K562 (cell line): ENCODE measurements at regions not wholly inside any gene's neighbourhood (a gene's known extent, or its start where the extent isn't known, plus 50 kb on each side); places are given as distances from the start of the nearest gene placed in this dataset.

ENCODE experiments used
- ATAC-seq: fragments of 200-7000 bp; cut with Tn5 transposase; 3 replicates; pipeline ENCODE4 v1.9.1; 2020; ENCODE audit warnings: moderate library complexity
- BruUV-seq: library from RNA; stranded (reverse); fragments of 400-500 nt; replicated peaks from 2 replicates; lab custom pipeline; 2021; lab: Mats Ljungman, UMichigan
- CTCF ChIA-PET: fragments of 300-600 bp; formaldehyde crosslinking; extraction: SDS; loops from one replicate; lab custom pipeline; 2021; ENCODE audit warnings: low intra/inter-chr PET ratio; lab: Yijun Ruan, JAX
- POLR2A ChIA-PET: fragments of 300-600, 350-650 bp; sonication (Branson Sonifier 250); formaldehyde crosslinking; extraction: SDS; loops from one replicate; lab custom pipeline; 2021; ENCODE audit warnings: antibody characterized with exemption, inconsistent platforms; lab: Yijun Ruan, JAX
- DNase-seq, 4 experiments: peaks; one replicate each; pipeline versions ENCODE4 v3.0.0 to v3.0.0-alpha.2; 2011 to 2018; ENCODE audit warnings: low spot score in 3 of 4, mixed read lengths in 3 of 4; ENCODE audit errors: extremely low read depth in 1 of 4
- FAIRE-seq: peaks from 2 replicates; lab custom pipeline; 2011; peaks lifted over from hg19 to GRCh38; lab: Jason Lieb, UNC
- H2AFZ ChIP-seq: 2 replicates; pipeline ENCODE4 v1.6.0; 2011; ENCODE audit warnings: low read depth, low read length, control low read depth, inconsistent platforms
- H3K27ac ChIP-seq: fragments of 200-600 bp; 3 replicates; pipeline ENCODE4 v1.8.0; 2011; ENCODE audit warnings: low read depth, mild to moderate bottlenecking, control low read depth, inconsistent platforms, low read length, moderate library complexity, mixed read lengths; ENCODE audit errors: extremely low read depth
- H3K27me3 ChIP-seq, 2 experiments: fragments of 300-600 bp in 1 of 2; 2 replicates in 1 of 2; 3 replicates in 1 of 2; pipeline versions ENCODE4 v1.6.0 to v1.8.0; 2011; ENCODE audit warnings: inconsistent platforms in 2 of 2, low read length in 2 of 2, mild to moderate bottlenecking in 1 of 2, mixed read lengths in 1 of 2, moderate library complexity in 1 of 2; ENCODE audit not compliant: control insufficient read depth in 2 of 2, insufficient read depth in 2 of 2
- H3K36me3 ChIP-seq: fragments of 300-600 bp; 3 replicates; pipeline ENCODE4 v1.8.0; 2011; ENCODE audit warnings: mild to moderate bottlenecking, low read length, inconsistent platforms; ENCODE audit not compliant: control insufficient read depth, insufficient read depth
- H3K4me1 ChIP-seq, 2 experiments: fragments of 200-600 bp in 1 of 2; replicated peaks in 1 of 2; 2 replicates in 1 of 2; 3 replicates in 1 of 2; pipeline versions ENCODE4 v1.5.1 to v1.8.0; 2011; ENCODE audit warnings: inconsistent platforms in 2 of 2, low read length in 2 of 2, mild to moderate bottlenecking in 1 of 2, mixed read lengths in 1 of 2, moderate library complexity in 1 of 2; ENCODE audit not compliant: control insufficient read depth in 2 of 2, insufficient read depth in 2 of 2
- H3K4me2 ChIP-seq: 2 replicates; pipeline ENCODE4 v1.6.1; 2011; ENCODE audit warnings: low read length, control low read depth, inconsistent platforms, mixed read lengths; ENCODE audit not compliant: insufficient read depth
- H3K4me3 ChIP-seq: fragments of 200-600 bp; sonication (generic), shearing (Covaris generic); 2 replicates; pipeline ENCODE4 v1.5.1; 2016; ENCODE audit warnings: control low read depth, inconsistent platforms
- H3K79me2 ChIP-seq: fragments of 200-600 bp; 3 replicates; pipeline ENCODE4 v1.8.0; 2011; ENCODE audit warnings: low read length, inconsistent platforms; ENCODE audit not compliant: control insufficient read depth, insufficient read depth
- H3K9ac ChIP-seq, 2 experiments: 2 replicates each; pipeline versions ENCODE4 v1.6.0 to v1.6.1; 2011; ENCODE audit warnings: low read depth in 2 of 2, low read length in 2 of 2, control low read depth in 1 of 2, inconsistent platforms in 1 of 2, mild to moderate bottlenecking in 1 of 2, mixed read lengths in 1 of 2; ENCODE audit not compliant: insufficient read depth in 1 of 2
- H3K9me1 ChIP-seq: one replicate; pipeline ENCODE4 v1.6.0; 2011; ENCODE audit warnings: inconsistent platforms, mild to moderate bottlenecking, low read length, moderate library complexity; ENCODE audit not compliant: control insufficient read depth, insufficient read depth
- H3K9me3 ChIP-seq: replicated peaks from 2 replicates; pipeline ENCODE4 v1.5.1; 2011; ENCODE audit warnings: low read depth, low read length, inconsistent platforms; ENCODE audit not compliant: control insufficient read depth, insufficient read depth
- H4K20me1 ChIP-seq: replicated peaks from 2 replicates; pipeline ENCODE4 v1.6.1; 2011; ENCODE audit warnings: low read length, inconsistent platforms, mixed read lengths; ENCODE audit not compliant: control insufficient read depth, insufficient read depth
- C11orf30 ChIP-seq: fragments of 450-650 bp; IDR thresholded peaks from 2 replicates; pipeline ENCODE4 v1.6.1; 2016; ENCODE audit warnings: low read depth, mild to moderate bottlenecking
- CBFA2T2 ChIP-seq: fragments of 450-650 bp; conservative IDR thresholded peaks from 2 replicates; pipeline ENCODE4 v1.6.1; 2017; ENCODE audit warnings: mild to moderate bottlenecking
- CEBPZ ChIP-seq: fragments of 150-350 bp; IDR thresholded peaks from 2 replicates; pipeline ENCODE4 v1.6.1; 2014; ENCODE audit warnings: low read depth, mild to moderate bottlenecking, low read length, borderline replicate concordance
- GABPA ChIP-seq: fragments of 200-800 bp; sonication (Bioruptor generic); conservative IDR thresholded peaks from 2 replicates; pipeline ENCODE4 v1.6.1; 2016; ENCODE audit warnings: low read depth, missing genetic modification characterization, missing compliant biosample characterization
- KAT8 ChIP-seq: fragments of 450-650 bp; IDR thresholded peaks from 2 replicates; pipeline ENCODE4 v1.6.1; 2016; ENCODE audit warnings: low read depth, mild to moderate bottlenecking
- MXI1 ChIP-seq: IDR thresholded peaks from 2 replicates; pipeline ENCODE4 v1.6.1; 2011; ENCODE audit warnings: low read depth, mild to moderate bottlenecking, improper control_type of control experiment, low read length
- PKNOX1 ChIP-seq: fragments of 450-650 bp; IDR thresholded peaks from 2 replicates; pipeline ENCODE4 v1.6.1; 2016
- POLR2A ChIP-seq: fragments of 450-650 bp; conservative IDR thresholded peaks from 2 replicates; pipeline ENCODE4 v1.6.1; 2016
- RB1 ChIP-seq: fragments of 450-650 bp; IDR thresholded peaks from 2 replicates; pipeline ENCODE4 v1.6.1; 2017; ENCODE audit warnings: low read depth, mild to moderate bottlenecking
- YY1 ChIP-seq, 3 experiments: IDR thresholded peaks; 2 replicates each; pipeline ENCODE4 v1.6.1; 2011; ENCODE audit warnings: low read length in 2 of 3, mild to moderate bottlenecking in 2 of 3, moderate library complexity in 2 of 3, borderline replicate concordance in 1 of 3, control low read depth in 1 of 3, low read depth in 1 of 3; ENCODE audit not compliant: insufficient read depth in 3 of 3, insufficient replicate concordance in 2 of 3, control insufficient read depth in 1 of 3, insufficient read length in 1 of 3; ENCODE audit errors: extremely low read depth in 1 of 3
- ZNF780A ChIP-seq: fragments of 250-450 bp; sonication (Bioruptor Pico); IDR thresholded peaks from 2 replicates; pipeline ENCODE4 v1.5.0; 2021; ENCODE audit warnings: mild to moderate bottlenecking
- WGBS: fragments of 100-300 bp; shearing (Covaris generic); methylation state at CpG from one replicate; pipeline ENCODE4 v1.1.6; 2016; ENCODE audit warnings: low coverage, mixed read lengths; ENCODE audit not compliant: insufficient coverage; ENCODE audit errors: missing lambda C conversion rate; 5-methylcytosine and 5-hydroxymethylcytosine counted together
- in situ Hi-C: fragments of 300-500 bp; cut with MboI; formaldehyde crosslinking; loops from 4 replicates; pipeline ENCODE4 v1.15.0; 2018; ENCODE audit warnings: inconsistent platforms, mixed read lengths
- intact Hi-C: fragments of 100-400 bp; cut with micrococcal nuclease; formaldehyde crosslinking; loops from 2 replicates; pipeline ENCODE4 v1.14.2; 2022

GRCh38 chr2:34234823-34235222, 635.7 kb upstream of the FAM98A start:
- ChIA-PET POLR2A (no interaction called here), CTCF (no interaction called here)
- H3K79me2 ChIP-seq = no peaks in the 10 kb centered on the region
- no peaks in the 10 kb centered on the region for H3K36me3 ChIP-seq
- FAIRE-seq = no peak
- H3K9ac ChIP-seq = no peak overlapping the region
- intact Hi-C loops = no loop called here
- in situ Hi-C loops = no loop called here
- no peaks in the 10 kb centered on the region for H3K4me1 ChIP-seq
- H3K27ac ChIP-seq = no peak overlapping the region
- H2AFZ ChIP-seq = no peak overlapping the region
- no peak for DNase-seq
- no peaks in the 10 kb centered on the region for H4K20me1 ChIP-seq
- 0% methylated on average over 3 of the region's 3 CpGs for WGBS
- H3K4me2 ChIP-seq = no peak overlapping the region
- no TSS peak for BruUV-seq
- ATAC-seq = no peak
- TF ChIP-seq ZNF780A (CRISPR knock-in tag) = no peak
- TF ChIP-seq C11orf30 = no peak
- no peak for TF ChIP-seq GABPA (tag)
- no peak for TF ChIP-seq KAT8
- no peak for TF ChIP-seq RB1
- no peaks in the 10 kb centered on the region for H3K27me3 ChIP-seq
- H3K9me1 ChIP-seq = no peaks in the 10 kb centered on the region
- H3K9me3 ChIP-seq = no peaks in the 10 kb centered on the region
- no peak overlapping the region for H3K4me3 ChIP-seq

- WGBS = 0% methylated on average over 1 of the region's 1 CpG
- BruUV-seq = no TSS peak
- FAIRE-seq (no peak), DNase-seq (no peak), ATAC-seq (no peak)
- Histone ChIP-seq H4K20me1 (no peaks in the 10 kb centered on the region), H3K4me1 (no peaks in the 10 kb centered on the region), H3K9me1 (no peaks in the 10 kb centered on the region), H2AFZ (no peak overlapping the region), H3K4me3 (no peak overlapping the region), H3K36me3 (no peaks in the 10 kb centered on the region), H3K9me3 (no peaks in the 10 kb centered on the region), H3K4me2 (no peak overlapping the region), H3K9ac (no peak overlapping the region), H3K27me3 (no peaks in the 10 kb centered on the region), H3K79me2 (no peaks in the 10 kb centered on the region), H3K27ac (no peak overlapping the region)
- in situ Hi-C loops (no loop called here), intact Hi-C loops (no loop called here)
- CTCF ChIA-PET = no interaction called here
- POLR2A ChIA-PET = no interaction called here
- TF ChIP-seq MXI1 = no peak
- TF ChIP-seq CBFA2T2 = no peak
- TF ChIP-seq PKNOX1 = no peak
- TF ChIP-seq YY1 (IDR thresholded peaks at IDR 0.05; ENCODE audit: borderline replicate concordance in 1 of 3, control insufficient read depth in 1 of 3, extremely low read depth in 1 of 3, insufficient read depth in 3 of 3, insufficient read length in 1 of 3, insufficient replicate concordance in 2 of 3, low read depth in 1 of 3, low read length in 2 of 3) = no peak
- no peak for TF ChIP-seq CEBPZ
- TF ChIP-seq POLR2A = no peak
These were observed 630.9 kb upstream of the FAM98A start for GRCh38 chr2:34229998-34230397.
